NCI-H1694 (cell line): ENCODE measurements at regions not wholly inside any gene's neighbourhood (a gene's known extent, or its start where the extent isn't known, plus 50 kb on each side); places are given as distances from the start of the nearest gene placed in this dataset.
A peak's percentile ranks its signal among the peaks of the same experiment; 100 is the strongest.

Source experiments
- DNase-seq: peaks from one replicate; lab custom pipeline; 2025; lab: John Stamatoyannopoulos, UW

DNA sequence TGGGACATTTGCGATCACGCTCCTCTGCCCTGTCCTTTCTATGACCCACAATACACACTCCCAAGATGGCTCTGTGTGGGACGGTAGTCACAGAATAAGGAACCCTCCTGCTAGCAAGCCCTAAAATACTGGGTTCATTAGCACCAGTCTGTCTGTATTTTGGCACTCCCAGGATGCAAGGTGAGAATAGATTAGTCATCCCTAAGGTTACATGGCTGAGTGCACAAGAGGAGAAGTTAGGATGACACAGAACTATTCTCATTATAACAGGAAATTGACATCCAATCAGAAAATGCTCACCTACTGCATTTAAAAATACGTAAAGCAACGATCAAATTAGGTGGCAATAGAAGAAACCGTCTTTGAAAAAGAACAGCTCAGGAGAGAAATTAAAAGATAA, 590.2 kb downstream of the EPHA4 start:
- DNase-seq: no peak

DNA sequence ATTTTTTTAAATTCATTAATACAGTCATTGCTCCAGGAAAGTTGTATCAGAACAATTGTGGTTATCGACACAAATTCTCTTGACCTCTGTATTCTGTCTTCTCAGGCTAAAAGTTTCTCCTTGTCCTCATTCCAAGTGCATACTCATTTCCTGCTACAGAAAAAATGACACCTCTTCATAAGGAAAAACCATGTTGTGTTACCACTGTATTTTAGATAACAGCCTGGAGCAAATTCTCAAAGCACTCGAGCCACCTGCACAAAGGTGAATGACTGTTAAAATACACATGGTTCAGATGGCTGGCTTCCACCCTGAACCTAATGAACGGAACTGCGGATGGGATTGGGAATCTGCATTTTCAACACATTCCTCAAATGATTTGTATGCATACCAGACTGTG, 586.5 kb downstream of the EPHA4 start:
- DNase-seq: no peak

DNA sequence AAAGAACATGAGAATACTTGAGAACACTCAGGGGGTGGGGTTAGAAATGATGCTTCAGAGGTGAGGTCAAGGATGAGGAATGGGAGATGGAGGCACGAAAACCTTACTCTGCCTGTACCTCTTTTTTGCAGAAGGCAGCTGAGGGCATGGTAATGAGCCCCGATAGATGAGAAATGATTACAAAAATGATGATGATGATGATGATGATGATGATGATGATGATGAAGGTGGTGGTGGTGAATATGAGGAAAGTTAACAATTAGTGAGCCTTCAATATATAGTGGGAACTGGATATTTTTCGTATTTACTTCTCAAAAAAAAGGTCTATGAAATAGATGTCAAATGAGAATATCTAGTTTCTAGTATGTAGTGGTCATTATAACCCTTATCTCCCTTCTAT, 584.3 kb downstream of the EPHA4 start:
- no peak for DNase-seq

GRCh38 chr2:220991972-220992371, 580.1 kb downstream of the EPHA4 start:
- DNase-seq: no peak

GRCh38 chr2:220994846-220995245, 577.3 kb downstream of the EPHA4 start:
- no peak for DNase-seq

DNA sequence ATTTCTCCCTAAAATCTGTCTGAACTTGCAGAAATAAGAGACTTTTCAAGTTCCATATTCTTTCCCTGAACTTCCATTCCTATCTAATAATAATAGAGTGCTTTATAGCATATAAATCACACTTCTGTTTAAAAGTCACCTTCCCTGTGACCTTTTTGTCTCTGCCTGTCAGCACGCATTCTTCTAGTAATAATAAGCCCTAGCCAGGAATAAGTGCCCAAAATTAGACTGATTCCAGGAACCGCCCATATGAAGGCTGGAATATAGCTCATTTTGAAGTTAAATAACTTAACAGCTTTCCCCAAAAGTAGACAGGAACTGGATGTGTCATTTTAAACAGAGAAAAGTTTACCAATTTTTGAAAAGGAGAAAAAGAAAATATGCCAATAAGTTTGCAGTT, 576.5 kb downstream of the EPHA4 start:
- DNase-seq: no peak

GRCh38 chr2:220998156-220998555, 573.9 kb downstream of the EPHA4 start:
- DNase-seq: no peak

DNA sequence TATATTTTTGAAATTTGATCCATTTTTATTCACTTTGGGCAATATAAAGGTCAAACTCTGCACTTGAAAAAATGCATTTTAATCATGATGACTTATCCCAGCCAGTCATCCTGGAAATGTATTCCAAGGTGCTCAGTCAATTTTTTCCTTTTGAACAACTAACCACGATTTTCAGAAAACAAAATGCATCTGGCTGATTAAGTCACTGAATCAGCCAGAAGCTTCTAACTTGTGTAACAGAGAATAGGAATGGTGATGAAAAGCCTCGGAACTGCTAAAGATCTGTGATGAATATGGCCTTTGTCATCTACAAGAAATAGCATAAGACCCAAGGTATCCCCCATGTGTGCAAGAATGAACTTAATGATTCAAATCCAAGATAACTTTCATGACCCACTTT, 572.7 kb downstream of the EPHA4 start:
- DNase-seq: no peak

GRCh38 chr2:221001381-221001801, 570.7 kb downstream of the EPHA4 start:
- no peak for DNase-seq

- DNase-seq: no peak
Observed at GRCh38 chr2:221002101-221002685, 569.9 kb downstream of the EPHA4 start.

DNA sequence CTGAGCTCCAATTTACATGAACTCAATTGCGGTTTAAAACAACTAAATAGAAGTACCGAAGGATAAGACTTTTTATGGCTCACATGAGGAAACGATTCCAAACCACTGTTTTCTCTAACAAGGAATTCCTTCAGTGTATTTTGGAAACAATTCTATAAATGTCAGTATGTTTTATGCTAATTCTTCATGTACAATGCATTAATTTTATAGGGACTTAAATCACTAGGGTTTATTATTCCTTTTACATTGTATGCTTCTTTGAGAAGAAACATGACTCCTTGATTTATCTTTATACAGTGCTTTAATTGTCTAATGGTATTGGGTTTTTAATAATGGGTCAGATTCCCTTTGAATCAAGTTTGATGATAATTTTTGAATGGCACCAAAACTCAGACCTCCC, 566.8 kb downstream of the EPHA4 start:
- DNase-seq: no peak

- no peak for DNase-seq
Observed at GRCh38 chr2:221006084-221006483, 566.0 kb downstream of the EPHA4 start.

GRCh38 chr2:221016551-221016950, 555.6 kb downstream of the EPHA4 start:
- DNase-seq: no peak

GRCh38 chr2:221018262-221018661, 553.8 kb downstream of the EPHA4 start:
- DNase-seq: no peak

- DNase-seq: no peak
Observed at GRCh38 chr2:221019668-221020067, 552.4 kb downstream of the EPHA4 start.

GRCh38 chr2:221022554-221022953, 549.5 kb downstream of the EPHA4 start:
- no peak for DNase-seq

DNA sequence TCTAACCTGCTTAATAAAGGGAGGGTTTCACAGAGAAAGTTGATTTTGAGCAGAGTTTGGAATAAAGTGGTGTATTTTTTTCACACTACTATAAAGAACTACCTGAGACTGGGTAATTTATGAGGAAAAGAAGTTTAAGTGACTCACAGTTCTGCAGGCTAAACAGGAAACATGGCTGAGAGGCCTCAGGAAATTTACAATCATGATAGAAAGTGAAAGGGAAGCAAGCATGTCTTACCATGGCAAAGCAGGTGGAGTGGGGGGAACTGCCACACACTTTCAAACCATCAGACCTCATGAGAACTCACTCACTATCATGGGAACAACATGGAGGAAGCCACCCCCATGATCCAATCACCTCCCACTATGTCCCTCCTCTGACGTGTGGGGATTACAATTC, 546.7 kb downstream of the EPHA4 start:
- no peak for DNase-seq

- DNase-seq: no peak
Observed at GRCh38 chr2:221034026-221034701, 537.9 kb downstream of the EPHA4 start.

DNA sequence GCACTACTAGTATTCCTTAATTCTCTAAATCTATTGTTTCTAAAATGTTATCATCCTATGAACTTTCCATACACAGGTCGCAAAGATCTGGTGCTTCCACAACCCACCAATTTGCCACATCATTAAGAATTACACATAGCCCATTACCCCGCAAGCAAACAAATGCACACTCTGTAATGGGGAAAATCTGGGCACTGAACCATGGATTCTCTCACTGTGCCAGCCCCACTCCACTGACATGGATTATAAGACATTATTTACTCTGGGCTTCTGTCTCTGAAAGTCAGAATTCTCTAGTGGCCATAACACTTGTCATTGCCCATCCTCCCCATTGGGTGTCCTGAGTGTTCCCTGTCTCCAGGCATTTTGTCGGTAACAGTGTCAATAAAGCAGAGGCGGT, 537.1 kb downstream of the EPHA4 start:
- peak; percentile 14 for DNase-seq

GRCh38 chr2:221042926-221043325, 529.2 kb downstream of the EPHA4 start:
- no peak for DNase-seq

- DNase-seq: no peak
Observed at GRCh38 chr2:221044781-221045180, 527.3 kb downstream of the EPHA4 start.

DNA sequence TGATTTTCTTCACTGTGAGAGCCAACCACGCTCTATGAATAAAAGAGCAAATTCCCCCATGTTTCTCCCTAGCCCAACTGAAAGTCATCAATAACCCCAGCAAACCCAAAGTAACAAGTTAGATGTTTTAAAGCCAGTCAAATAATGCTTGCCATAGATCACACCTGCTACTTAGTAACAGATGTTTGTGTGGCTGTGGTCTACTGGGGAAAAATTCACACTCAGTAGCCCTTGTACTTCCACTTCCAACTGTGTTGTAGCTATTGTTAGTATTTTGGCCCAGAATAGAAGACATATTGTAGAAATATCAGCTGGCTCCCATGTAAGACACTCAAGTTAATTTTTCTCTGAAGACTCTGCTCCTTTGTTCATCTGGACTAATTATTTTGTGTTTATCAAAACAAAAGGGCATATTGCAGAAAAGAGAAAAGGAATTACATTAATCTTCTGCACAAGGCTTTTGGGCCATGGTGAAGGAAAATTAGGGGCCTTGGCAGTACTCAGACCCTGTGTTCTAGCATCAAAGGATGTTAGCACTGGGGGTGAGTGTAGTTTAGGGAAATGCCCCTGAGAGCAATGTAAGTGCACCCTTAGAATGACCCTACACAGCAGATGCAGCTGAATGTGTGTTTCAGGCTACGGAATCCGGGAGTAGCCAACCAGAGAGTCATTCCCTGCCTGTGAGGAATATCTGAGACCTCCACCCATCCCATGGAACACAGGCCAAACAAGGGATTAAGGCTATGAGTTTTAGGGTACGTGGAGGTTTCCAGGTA, 521.9 kb downstream of the EPHA4 start:
- no peak for DNase-seq

GRCh38 chr2:221051162-221051561, 520.9 kb downstream of the EPHA4 start:
- no peak for DNase-seq
